ENCODE measurements at regions not wholly inside any gene's neighbourhood (a gene's known extent, or its start where the extent isn't known, plus 50 kb on each side); places are given as distances from the start of the nearest gene placed in this dataset.

GRCh38 chr1:60763741-60764140 is 318.6 kb upstream of the NFIA start:
- H3K4me3 ChIP-seq = no peak overlapping the region
- no peak overlapping the region for H3K27ac ChIP-seq
- ATAC-seq (no peak), DNase-seq (no peak), FAIRE-seq (no peak)
- peaks cover 0 to 4% (median 0%) of the 10 kb centered on the region in 4 donors for H3K27me3 ChIP-seq
- H3K36me3 ChIP-seq = no peaks in the 10 kb centered on the region
- H3K4me1 ChIP-seq = no peaks in the 10 kb centered on the region
- TF ChIP-seq CTCF (IDR thresholded peaks at IDR 0.05) = no peak
- no peaks in the 10 kb centered on the region for H3K9me3 ChIP-seq
- intact Hi-C loops (cut with DNase I) = no loop called here

- no peak overlapping the region for H3K4me3 ChIP-seq
- no peaks in the 10 kb centered on the region for H3K36me3 ChIP-seq
- no peak overlapping the region for H3K27ac ChIP-seq
- H3K9me3 ChIP-seq = no peaks in the 10 kb centered on the region
- WGBS, 2 donors = 62 to 89% methylated on average over 1 of the region's 1 CpG
- FAIRE-seq = no peak
- H3K4me1 ChIP-seq = no peaks in the 10 kb centered on the region
- H3K27me3 ChIP-seq = peaks cover 0 to 4% (median 0%) of the 10 kb centered on the region in 4 donors
- TF ChIP-seq CTCF (IDR thresholded peaks at IDR 0.05) = no peak
- no peak for DNase-seq
- intact Hi-C loops (cut with DNase I) = no loop called here
- no peak for ATAC-seq
Measured at GRCh38 chr1:60762911-60763310, 319.4 kb upstream of the NFIA start.

- H3K27me3 ChIP-seq = peaks cover 0 to 4% (median 0%) of the 10 kb centered on the region in 4 donors
- H3K4me3 ChIP-seq = no peak overlapping the region
- 78 to 90% methylated on average over 1 of the region's 1 CpG for WGBS, 2 donors
- no peak for ATAC-seq
- TF ChIP-seq CTCF (IDR thresholded peaks at IDR 0.05) = no peak
- no peaks in the 10 kb centered on the region for H3K9me3 ChIP-seq
- H3K27ac ChIP-seq = no peak overlapping the region
- H3K36me3 ChIP-seq = no peaks in the 10 kb centered on the region
- H3K4me1 ChIP-seq = no peaks in the 10 kb centered on the region
- DNase-seq = no peak
- no peak for FAIRE-seq
- intact Hi-C loops (cut with DNase I) = no loop called here
Measured at GRCh38 chr1:60762176-60762575, 320.2 kb upstream of the NFIA start.

- no peak for FAIRE-seq
- H3K9me3 ChIP-seq = no peaks in the 10 kb centered on the region
- 76 to 80% methylated on average over 3 of the region's 3 CpGs for WGBS, 2 donors
- peak in 1 of 4 donors; percentile 47 for ATAC-seq
- DNase-seq = peak in 1 of 6 donors; percentile 15
- TF ChIP-seq CTCF (IDR thresholded peaks at IDR 0.05) = no peak
- H3K27me3 ChIP-seq = peaks cover 0 to 4% (median 0%) of the 10 kb centered on the region in 4 donors
- H3K27ac ChIP-seq = no peak overlapping the region
- H3K4me3 ChIP-seq = no peak overlapping the region
- H3K4me1 ChIP-seq = no peaks in the 10 kb centered on the region
- no peaks in the 10 kb centered on the region for H3K36me3 ChIP-seq
- intact Hi-C loops (cut with DNase I) = no loop called here
Measured at GRCh38 chr1:60759291-60759690, 323.1 kb upstream of the NFIA start.

GRCh38 chr1:60757485-60757884 is 324.9 kb upstream of the NFIA start:
- H3K36me3 ChIP-seq = no peaks in the 10 kb centered on the region
- H3K4me3 ChIP-seq = no peak overlapping the region
- no peaks in the 10 kb centered on the region for H3K9me3 ChIP-seq
- FAIRE-seq = no peak
- WGBS, 2 donors = 63 to 85% methylated on average over 3 of the region's 3 CpGs
- TF ChIP-seq CTCF (IDR thresholded peaks at IDR 0.05) = no peak
- no peaks in the 10 kb centered on the region for H3K4me1 ChIP-seq
- no peak for ATAC-seq
- no peak overlapping the region for H3K27ac ChIP-seq
- intact Hi-C loops (cut with DNase I) = no loop called here
- H3K27me3 ChIP-seq = peaks cover 0 to 4% (median 0%) of the 10 kb centered on the region in 4 donors
- no peak for DNase-seq
